Mesothelial cell of epicardium (in vitro differentiated cells): ENCODE measurements at regions not wholly inside any gene's neighbourhood (a gene's known extent, or its start where the extent isn't known, plus 50 kb on each side); places are given as distances from the start of the nearest gene placed in this dataset.

Experiments
- DNase-seq, 2 experiments: peaks; one replicate each; pipeline ENCODE4 v3.0.0; 2021; ENCODE audit warnings: low spot score in 2 of 2; ENCODE audit not compliant: unreplicated experiment in 2 of 2
- H3K27ac Mint-ChIP-seq: 2 replicates; pipeline ENCODE4 v1.8.0; 2021; ENCODE audit warnings: mixed read lengths
- H3K27me3 Mint-ChIP-seq: 2 replicates; pipeline ENCODE4 v1.8.0; 2021; ENCODE audit warnings: low read depth, mixed read lengths
- H3K36me3 Mint-ChIP-seq: 2 replicates; pipeline ENCODE4 v1.8.0; 2021; ENCODE audit warnings: mixed read lengths
- H3K4me1 Mint-ChIP-seq: 2 replicates; pipeline ENCODE4 v1.8.0; 2021; ENCODE audit warnings: mixed read lengths
- H3K4me3 Mint-ChIP-seq: 2 replicates; pipeline ENCODE4 v1.8.0; 2021; ENCODE audit warnings: mild to moderate bottlenecking, moderate library complexity, mixed read lengths
- H3K9me3 Mint-ChIP-seq: 2 replicates; pipeline ENCODE4 v1.8.0; 2021; ENCODE audit warnings: mixed read lengths
- TF ChIP-seq, protein P1 (sequence below): fragments of 200-600 bp; sonication (generic); IDR thresholded peaks from one replicate; pipeline ENCODE4 v1.5.0; 2021; ENCODE audit warnings: antibody characterized with exemption; ENCODE audit not compliant: unreplicated experiment

DNA sequence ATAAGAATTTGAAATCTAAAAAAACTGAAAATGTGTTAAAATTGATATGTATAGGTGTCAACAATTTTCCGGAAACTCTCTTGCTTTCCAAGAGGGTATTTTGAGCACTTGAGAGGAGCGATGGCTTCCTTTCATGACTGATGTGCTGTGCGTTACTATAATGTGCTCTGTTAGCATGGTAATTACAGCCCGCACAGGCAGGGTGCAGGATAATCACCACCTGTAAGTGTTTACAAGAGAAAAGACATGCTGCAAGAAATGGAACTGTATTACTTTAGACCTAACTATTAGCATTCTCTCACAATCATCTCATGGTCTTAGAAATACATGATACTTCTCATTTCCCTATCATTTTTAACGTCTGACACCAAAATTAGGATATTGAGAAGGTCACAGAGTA, 92.4 kb upstream of the ADARB2 start:
- no peak for DNase-seq
- H3K9me3 Mint-ChIP-seq: peaks cover 17% of the 10 kb centered on the region
- H3K4me1 Mint-ChIP-seq: no peaks in the 10 kb centered on the region
- H3K4me3 Mint-ChIP-seq: no peak overlapping the region
- TF ChIP-seq, protein P1, sequence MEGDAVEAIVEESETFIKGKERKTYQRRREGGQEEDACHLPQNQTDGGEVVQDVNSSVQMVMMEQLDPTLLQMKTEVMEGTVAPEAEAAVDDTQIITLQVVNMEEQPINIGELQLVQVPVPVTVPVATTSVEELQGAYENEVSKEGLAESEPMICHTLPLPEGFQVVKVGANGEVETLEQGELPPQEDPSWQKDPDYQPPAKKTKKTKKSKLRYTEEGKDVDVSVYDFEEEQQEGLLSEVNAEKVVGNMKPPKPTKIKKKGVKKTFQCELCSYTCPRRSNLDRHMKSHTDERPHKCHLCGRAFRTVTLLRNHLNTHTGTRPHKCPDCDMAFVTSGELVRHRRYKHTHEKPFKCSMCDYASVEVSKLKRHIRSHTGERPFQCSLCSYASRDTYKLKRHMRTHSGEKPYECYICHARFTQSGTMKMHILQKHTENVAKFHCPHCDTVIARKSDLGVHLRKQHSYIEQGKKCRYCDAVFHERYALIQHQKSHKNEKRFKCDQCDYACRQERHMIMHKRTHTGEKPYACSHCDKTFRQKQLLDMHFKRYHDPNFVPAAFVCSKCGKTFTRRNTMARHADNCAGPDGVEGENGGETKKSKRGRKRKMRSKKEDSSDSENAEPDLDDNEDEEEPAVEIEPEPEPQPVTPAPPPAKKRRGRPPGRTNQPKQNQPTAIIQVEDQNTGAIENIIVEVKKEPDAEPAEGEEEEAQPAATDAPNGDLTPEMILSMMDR: no peak
- no peak overlapping the region for H3K27ac Mint-ChIP-seq
- H3K36me3 Mint-ChIP-seq: no peaks in the 10 kb centered on the region
- no peaks in the 10 kb centered on the region for H3K27me3 Mint-ChIP-seq

DNA sequence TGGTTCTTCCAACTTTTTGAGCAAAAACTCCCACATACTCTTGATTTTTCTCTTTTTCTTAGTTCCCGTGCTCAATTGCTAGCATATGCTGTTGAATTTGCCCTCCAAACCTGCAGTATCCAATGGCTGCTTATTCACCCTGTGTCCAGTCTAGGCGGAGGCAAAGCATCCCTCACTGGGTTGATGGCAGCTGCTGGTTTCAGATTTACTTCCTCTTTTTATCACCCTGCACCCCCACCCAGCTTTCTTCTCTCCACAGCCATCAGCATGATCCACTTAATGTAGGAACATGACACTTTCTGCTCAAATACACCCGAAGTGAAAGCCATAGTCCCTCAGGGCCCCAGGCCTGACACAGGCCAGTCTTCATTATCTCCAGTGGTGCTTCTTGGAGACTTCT, 87.6 kb upstream of the ADARB2 start:
- H3K4me1 Mint-ChIP-seq: no peaks in the 10 kb centered on the region
- TF ChIP-seq, protein P1: no peak
- no peaks in the 10 kb centered on the region for H3K36me3 Mint-ChIP-seq
- no peaks in the 10 kb centered on the region for H3K27me3 Mint-ChIP-seq
- DNase-seq: no peak
- H3K27ac Mint-ChIP-seq: no peak overlapping the region
- H3K9me3 Mint-ChIP-seq: peaks cover 26% of the 10 kb centered on the region
- H3K4me3 Mint-ChIP-seq: no peak overlapping the region

DNA sequence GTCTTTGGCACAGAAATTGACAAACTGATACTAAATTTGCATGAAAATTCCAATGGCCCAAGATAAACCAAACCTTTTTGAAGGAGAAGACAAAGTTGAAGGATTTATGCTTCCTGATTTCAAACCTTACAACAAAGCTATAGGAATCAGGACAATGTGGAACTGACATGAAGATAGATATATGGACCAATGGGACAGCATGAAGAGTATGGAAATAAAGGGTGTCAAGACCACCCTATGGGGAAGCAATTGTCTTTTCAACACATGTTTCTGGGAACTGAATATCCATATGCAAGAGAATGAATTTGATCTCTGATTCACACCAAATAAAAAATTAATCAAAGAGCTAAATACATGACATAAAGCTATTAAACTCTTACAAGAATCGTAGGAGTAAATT, 77.2 kb upstream of the ADARB2 start:
- no peaks in the 10 kb centered on the region for H3K27me3 Mint-ChIP-seq
- TF ChIP-seq, protein P1: no peak
- DNase-seq: no peak
- no peak overlapping the region for H3K4me3 Mint-ChIP-seq
- H3K36me3 Mint-ChIP-seq: no peaks in the 10 kb centered on the region
- H3K27ac Mint-ChIP-seq: no peak overlapping the region
- peaks cover 31% of the 10 kb centered on the region for H3K9me3 Mint-ChIP-seq
- H3K4me1 Mint-ChIP-seq: no peaks in the 10 kb centered on the region

DNA sequence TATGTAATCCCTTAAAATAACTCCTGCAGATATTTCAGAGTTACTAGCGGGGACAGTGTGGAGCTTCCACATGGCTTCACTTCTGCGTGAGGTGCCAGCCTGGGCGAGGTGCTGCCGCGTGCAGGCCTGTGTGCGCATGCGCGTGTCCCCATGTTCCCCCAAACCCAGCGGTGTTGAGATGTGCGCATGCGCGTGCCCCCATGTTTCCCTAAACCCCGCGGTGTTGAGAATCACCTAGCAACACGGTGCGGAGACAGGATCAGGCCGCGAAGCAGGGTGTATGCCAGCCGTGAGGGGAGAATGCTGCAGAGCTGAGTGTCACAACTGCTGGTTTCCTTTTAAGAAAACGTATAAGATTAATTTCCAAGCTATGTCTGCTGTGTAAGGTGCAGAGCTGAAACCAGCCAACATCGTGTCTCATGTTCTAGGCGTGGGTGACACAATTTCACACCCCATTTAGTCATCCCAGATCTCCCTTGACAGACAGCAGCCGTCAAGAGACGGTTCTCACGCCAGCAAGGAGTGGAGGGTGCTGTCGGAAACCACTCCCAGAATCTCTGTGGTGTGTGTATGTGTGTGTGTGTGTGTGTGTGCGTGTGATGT, 71.9 kb upstream of the ADARB2 start:
- peaks cover 3% of the 10 kb centered on the region for H3K9me3 Mint-ChIP-seq
- H3K27me3 Mint-ChIP-seq: peaks cover 3% of the 10 kb centered on the region
- no peaks in the 10 kb centered on the region for H3K4me1 Mint-ChIP-seq
- no peak for DNase-seq
- TF ChIP-seq, protein P1: no peak
- no peaks in the 10 kb centered on the region for H3K36me3 Mint-ChIP-seq
- H3K4me3 Mint-ChIP-seq: no peak overlapping the region
- H3K27ac Mint-ChIP-seq: no peak overlapping the region

DNA sequence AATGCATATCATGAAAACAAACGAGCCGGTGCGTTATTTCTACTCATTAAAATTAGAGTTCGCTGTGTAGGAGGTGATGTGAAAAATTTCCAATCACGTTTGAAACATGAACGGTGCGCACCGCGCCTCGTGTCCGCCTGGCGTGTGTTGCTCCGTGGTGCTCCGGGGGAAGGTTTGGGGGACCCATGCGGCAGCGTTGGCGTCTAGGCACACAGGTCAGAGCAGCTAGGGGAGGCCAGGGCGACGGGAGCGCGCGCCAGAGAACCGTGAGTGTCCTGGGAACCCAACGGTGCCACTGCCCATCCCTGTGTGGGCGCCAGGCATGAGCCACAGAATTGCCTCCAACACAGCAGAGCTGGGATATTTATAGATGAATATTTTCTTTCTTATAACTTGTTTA, 70.6 kb upstream of the ADARB2 start:
- no peaks in the 10 kb centered on the region for H3K9me3 Mint-ChIP-seq
- H3K4me1 Mint-ChIP-seq: no peaks in the 10 kb centered on the region
- no peak overlapping the region for H3K4me3 Mint-ChIP-seq
- H3K27ac Mint-ChIP-seq: no peak overlapping the region
- TF ChIP-seq, protein P1: no peak
- peaks cover 6% of the 10 kb centered on the region for H3K27me3 Mint-ChIP-seq
- no peaks in the 10 kb centered on the region for H3K36me3 Mint-ChIP-seq
- no peak for DNase-seq

DNA sequence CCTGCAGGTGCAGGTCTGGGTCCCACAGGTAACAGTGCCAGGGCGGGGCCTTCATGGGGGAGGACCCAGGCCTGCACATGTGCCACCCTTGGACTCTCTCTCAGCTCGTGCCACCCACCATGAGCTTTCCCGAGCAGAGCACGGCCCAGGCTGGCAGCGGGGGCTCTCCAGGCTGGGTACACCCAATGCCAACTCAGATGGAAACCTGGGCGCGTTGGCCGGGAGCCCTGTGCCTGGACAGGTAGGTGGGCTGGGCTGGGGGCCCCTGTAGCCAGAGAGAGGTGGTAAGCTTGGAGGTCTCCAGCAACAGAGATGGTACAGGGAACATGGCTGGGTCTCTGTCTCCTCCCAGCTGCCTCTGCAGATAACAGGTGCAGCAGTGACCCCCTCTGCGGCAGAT, 69.9 kb upstream of the ADARB2 start:
- Mint-ChIP-seq H3K27me3 (peaks cover 6% of the 10 kb centered on the region), H3K9me3 (no peaks in the 10 kb centered on the region), H3K27ac (no peak overlapping the region), H3K36me3 (no peaks in the 10 kb centered on the region), H3K4me1 (no peaks in the 10 kb centered on the region), H3K4me3 (no peak overlapping the region)
- TF ChIP-seq, protein P1: no peak
- no peak for DNase-seq
